HepG2 (cell line): ENCODE measurements at regions not wholly inside any gene's neighbourhood (a gene's known extent, or its start where the extent isn't known, plus 50 kb on each side); places are given as distances from the start of the nearest gene placed in this dataset.

Experiments used
- ATAC-seq: fragments of 200-7000 bp; cut with Tn5 transposase; 3 replicates; pipeline ENCODE4 v1.9.1; 2020; ENCODE audit warnings: mild to moderate bottlenecking, moderate library complexity
- BruUV-seq: library from RNA; stranded (reverse); fragments of 400-500 nt; replicated peaks from 2 replicates; lab custom pipeline; 2021; lab: Mats Ljungman, UMichigan
- CTCF ChIA-PET: fragments of 300-600 bp; formaldehyde crosslinking; extraction: SDS; loops from one replicate; lab custom pipeline; 2021; ENCODE audit warnings: low total read pairs, inconsistent platforms, low intra/inter-chr PET ratio; lab: Yijun Ruan, JAX
- POLR2A ChIA-PET: fragments of 350-600 bp; sonication (Branson Sonifier 250); formaldehyde crosslinking; loops from one replicate; lab custom pipeline; 2020; ENCODE audit warnings: antibody characterized with exemption, inconsistent platforms; lab: Yijun Ruan, JAX
- DNase-seq: peaks from one replicate; pipeline ENCODE4 v3.0.0-alpha.2; 2015; ENCODE audit warnings: low spot score
- FAIRE-seq: peaks from 3 replicates; lab custom pipeline; 2011; peaks lifted over from hg19 to GRCh38; lab: Jason Lieb, UNC
- H2AFZ ChIP-seq: one replicate; pipeline ENCODE4 v1.6.1; 2011; ENCODE audit warnings: low read length, inconsistent platforms
- H3K27ac ChIP-seq: fragments of 300-600 bp; 3 replicates; pipeline ENCODE4 v1.8.0; 2011; ENCODE audit warnings: mixed run types, mild to moderate bottlenecking, mixed read lengths, low read length, inconsistent platforms; ENCODE audit not compliant: insufficient read depth; ENCODE audit errors: extremely low read length
- H3K27me3 ChIP-seq, 2 experiments: fragments of 200-600 bp in 1 of 2; 2 replicates in 1 of 2; 3 replicates in 1 of 2; pipeline versions ENCODE4 v1.6.0 to v1.8.0; 2011; ENCODE audit warnings: low read length in 2 of 2, mild to moderate bottlenecking in 2 of 2, moderate library complexity in 2 of 2, inconsistent platforms in 1 of 2; ENCODE audit not compliant: insufficient read depth in 2 of 2, control insufficient read depth in 1 of 2
- H3K36me3 ChIP-seq, 2 experiments: fragments of 200-600 bp in 1 of 2; replicated peaks in 1 of 2; 2 replicates in 1 of 2; 3 replicates in 1 of 2; pipeline versions ENCODE4 v1.5.1 to v1.8.0; 2011; ENCODE audit warnings: low read length in 2 of 2, inconsistent platforms in 1 of 2; ENCODE audit not compliant: insufficient read depth in 2 of 2, control insufficient read depth in 1 of 2
- H3K4me1 ChIP-seq: 2 replicates; pipeline ENCODE4 v1.5.1; 2012; ENCODE audit warnings: low read length, inconsistent platforms; ENCODE audit not compliant: insufficient read depth
- H3K4me2 ChIP-seq: 2 replicates; pipeline ENCODE4 v1.6.0; 2011; ENCODE audit warnings: low read depth, low read length, inconsistent platforms
- H3K4me3 ChIP-seq, 3 experiments: fragments of 200-600 bp in 1 of 3; sonication (generic), shearing (Covaris generic) in 1 of 3; replicated peaks in 1 of 3; 2 replicates each; pipeline ENCODE4 v1.5.1; 2011 to 2016; ENCODE audit warnings: low read length in 3 of 3, inconsistent platforms in 2 of 3, low read depth in 2 of 3, mild to moderate bottlenecking in 2 of 3, control low read depth in 1 of 3, mixed read lengths in 1 of 3; ENCODE audit not compliant: insufficient read depth in 1 of 3
- H3K79me2 ChIP-seq: one replicate; pipeline ENCODE4 v1.6.1; 2011; ENCODE audit warnings: low read length, inconsistent platforms; ENCODE audit not compliant: insufficient read depth
- H3K9ac ChIP-seq: 2 replicates; pipeline ENCODE4 v1.6.0; 2011; ENCODE audit warnings: mild to moderate bottlenecking, low read depth, low read length, inconsistent platforms; ENCODE audit not compliant: insufficient read depth
- H3K9me3 ChIP-seq: 2 replicates; pipeline ENCODE4 v1.5.1; 2012; ENCODE audit warnings: mild to moderate bottlenecking, low read length
- H4K20me1 ChIP-seq: 2 replicates; pipeline ENCODE4 v1.6.0; 2011; ENCODE audit warnings: inconsistent platforms, mild to moderate bottlenecking, low read length, moderate library complexity; ENCODE audit not compliant: insufficient read depth
- ATF3 ChIP-seq: sonication (generic); formaldehyde crosslinking; IDR thresholded peaks from 2 replicates; pipeline ENCODE4 v1.4.0; 2020; ENCODE audit warnings: missing genetic modification reagents
- DNMT1 ChIP-seq: sonication (generic); formaldehyde crosslinking; IDR thresholded peaks from 2 replicates; pipeline ENCODE4 v1.5.1; 2020; ENCODE audit warnings: mild to moderate bottlenecking, missing genetic modification reagents
- ETV5 ChIP-seq: IDR thresholded peaks from 2 replicates; pipeline ENCODE4 v1.6.1; 2018; ENCODE audit warnings: missing biosample characterization, missing genetic modification reagents, inconsistent platforms, borderline replicate concordance
- KLF6 ChIP-seq: IDR thresholded peaks from 2 replicates; pipeline ENCODE4 v1.8.0; 2016; ENCODE audit warnings: missing biosample characterization, missing genetic modification reagents
- MTA1 ChIP-seq: sonication (generic); formaldehyde crosslinking; IDR thresholded peaks from 2 replicates; pipeline ENCODE4 v1.4.0; 2020; ENCODE audit warnings: missing genetic modification reagents, mild to moderate bottlenecking, borderline replicate concordance
- PRDM15 ChIP-seq: sonication (generic); formaldehyde crosslinking; IDR thresholded peaks from 2 replicates; pipeline ENCODE4 v1.4.0; 2020; ENCODE audit warnings: missing genetic modification reagents
- SUZ12 ChIP-seq: fragments of 150-350 bp; IDR thresholded peaks from 2 replicates; pipeline ENCODE4 v1.6.1; 2014; ENCODE audit warnings: low read depth, low read length
- TFAP4 ChIP-seq: sonication (generic); IDR thresholded peaks from 2 replicates; pipeline ENCODE4 v1.6.1; 2016; ENCODE audit warnings: low read depth, borderline replicate concordance
- THYN1 ChIP-seq: sonication (generic); formaldehyde crosslinking; IDR thresholded peaks from 2 replicates; pipeline ENCODE4 v1.8.1; 2023; ENCODE audit warnings: low read depth, mild to moderate bottlenecking, moderate library complexity, missing genetic modification reagents, borderline replicate concordance
- TRIM24 ChIP-seq: sonication (generic); formaldehyde crosslinking; IDR thresholded peaks from 2 replicates; pipeline ENCODE4 v1.8.0; 2022; ENCODE audit warnings: mild to moderate bottlenecking, missing genetic modification reagents
- YEATS4 ChIP-seq: sonication (generic); formaldehyde crosslinking; IDR thresholded peaks from 2 replicates; pipeline ENCODE4 v1.4.0; 2020; ENCODE audit warnings: missing genetic modification reagents, borderline replicate concordance
- ZBTB33 ChIP-seq: sonication (generic); formaldehyde crosslinking; IDR thresholded peaks from 2 replicates; pipeline ENCODE4 v1.4.0; 2020; ENCODE audit warnings: missing genetic modification reagents
- ZBTB37 ChIP-seq: sonication (generic); formaldehyde crosslinking; IDR thresholded peaks from 2 replicates; pipeline ENCODE4 v1.4.0; 2020; ENCODE audit warnings: mild to moderate bottlenecking, missing genetic modification reagents
- ZFP90 ChIP-seq: sonication (generic); formaldehyde crosslinking; IDR thresholded peaks from 2 replicates; pipeline ENCODE4 v1.8.0; 2022; ENCODE audit warnings: missing genetic modification reagents, mild to moderate bottlenecking, inconsistent platforms, borderline replicate concordance
- ZNF383 ChIP-seq: sonication (generic); formaldehyde crosslinking; IDR thresholded peaks from 2 replicates; pipeline ENCODE4 v1.4.0; 2020; ENCODE audit warnings: missing genetic modification reagents, mild to moderate bottlenecking, borderline replicate concordance
- ZNF543 ChIP-seq: sonication (generic); formaldehyde crosslinking; IDR thresholded peaks from 2 replicates; pipeline ENCODE4 v1.4.0; 2020; ENCODE audit warnings: mild to moderate bottlenecking, missing genetic modification reagents
- ZNF776 ChIP-seq: sonication (generic); formaldehyde crosslinking; IDR thresholded peaks from 2 replicates; pipeline ENCODE4 v1.4.0; 2020; ENCODE audit warnings: mild to moderate bottlenecking, missing genetic modification reagents
- ZSCAN20 ChIP-seq: sonication (generic); formaldehyde crosslinking; IDR thresholded peaks from 2 replicates; pipeline ENCODE4 v1.4.0; 2020; ENCODE audit warnings: missing genetic modification reagents, mild to moderate bottlenecking, borderline replicate concordance
- WGBS: methylation state at CpG from one replicate; pipeline ENCODE4 v1.1.6; 2017; ENCODE audit warnings: low lambda C conversion rate; 5-methylcytosine and 5-hydroxymethylcytosine counted together
- in situ Hi-C: cut with HindIII; loops from 2 replicates; pipeline ENCODE4 v1.10.0; 2017; ENCODE audit warnings: low pct_unique_long_range_greater_than_20kb; ENCODE audit not compliant: extremely low pct_ligation_motif_present
- intact Hi-C: fragments of 100-400 bp; cut with micrococcal nuclease; formaldehyde crosslinking; loops from one replicate; pipeline ENCODE4 v1.10.0; 2022; ENCODE audit not compliant: unreplicated experiment

GRCh38 chr13:55219538-55219937 is 1921.2 kb upstream of the PRR20A start:
- Histone ChIP-seq H3K27ac (no peak overlapping the region), H3K9me3 (peaks cover 24% of the 10 kb centered on the region), H3K27me3 (no peaks in the 10 kb centered on the region), H3K9ac (no peak overlapping the region), H3K4me2 (no peak overlapping the region), H3K4me3 (no peak overlapping the region), H3K36me3 (no peaks in the 10 kb centered on the region), H4K20me1 (no peaks in the 10 kb centered on the region), H3K79me2 (no peaks in the 10 kb centered on the region), H3K4me1 (no peaks in the 10 kb centered on the region), H2AFZ (no peak overlapping the region)
- no TSS peak for BruUV-seq
- ATAC-seq, result no peak
- FAIRE-seq, result no peak
- in situ Hi-C loops, result no loop called here
- WGBS, result 0% methylated on average over 1 of the region's 1 CpG
- ChIA-PET CTCF (no interaction called here), POLR2A (no interaction called here)
- intact Hi-C loops, result no loop called here
- DNase-seq, result no peak
- TF ChIP-seq ZNF543 (CRISPR knock-in tag), result no peak
- no peak for TF ChIP-seq THYN1 (CRISPR knock-in tag)
- TF ChIP-seq ZFP90 (CRISPR knock-in tag), result no peak
- no peak for TF ChIP-seq YEATS4 (CRISPR knock-in tag)
- no peak for TF ChIP-seq ZNF383 (CRISPR knock-in tag)
- TF ChIP-seq TFAP4, result no peak
- no peak for TF ChIP-seq MTA1 (CRISPR knock-in tag)
- TF ChIP-seq TRIM24 (CRISPR knock-in tag), result no peak
- no peak for TF ChIP-seq ZNF776
- no peak for TF ChIP-seq ZBTB37 (CRISPR knock-in tag)
- no peak for TF ChIP-seq SUZ12
- no peak for TF ChIP-seq ATF3
- TF ChIP-seq PRDM15, result no peak
- no peak for TF ChIP-seq KLF6
- no peak for TF ChIP-seq ZSCAN20 (CRISPR knock-in tag)
- no peak for TF ChIP-seq ETV5 (CRISPR knock-in tag)
- no peak for TF ChIP-seq DNMT1 (CRISPR knock-in tag)
- no peak for TF ChIP-seq ZBTB33
